SK-N-SH (cell line): ENCODE measurements at regions not wholly inside any gene's neighbourhood (a gene's known extent, or its start where the extent isn't known, plus 50 kb on each side); places are given as distances from the start of the nearest gene placed in this dataset.

ENCODE experiments used
- EZH2phosphoT487 ChIP-seq: fragments of 200-600 bp; sonication (generic); IDR thresholded peaks from 2 replicates; pipeline ENCODE4 v1.6.1; 2017; ENCODE audit warnings: low read depth, mixed run types, mild to moderate bottlenecking, antibody characterized with exemption, moderate library complexity, borderline replicate concordance
- FOSL2 ChIP-seq: IDR thresholded peaks from 2 replicates; pipeline ENCODE4 v1.4.0; 2012; ENCODE audit warnings: low read depth, mild to moderate bottlenecking, moderate library complexity, borderline replicate concordance
- IRF3 ChIP-seq: fragments of 150-350 bp; IDR thresholded peaks from 2 replicates; pipeline ENCODE4 v1.6.1; 2016; ENCODE audit warnings: mild to moderate bottlenecking, low read depth, low read length
- NFIC ChIP-seq: IDR thresholded peaks from 2 replicates; pipeline ENCODE4 v1.4.0; 2012; ENCODE audit warnings: borderline replicate concordance
- POLR2AphosphoS5 ChIP-seq: IDR thresholded peaks from 2 replicates; pipeline ENCODE4 v1.6.1; 2012; ENCODE audit warnings: low read depth, low read length
- RAD21 ChIP-seq: IDR thresholded peaks from 2 replicates; pipeline ENCODE4 v1.6.1; 2012; ENCODE audit warnings: mild to moderate bottlenecking, low read length
- SIN3A ChIP-seq: IDR thresholded peaks from 2 replicates; pipeline ENCODE4 v1.6.1; 2012; ENCODE audit warnings: low read depth, mild to moderate bottlenecking, low read length, moderate library complexity, borderline replicate concordance
- YY1 ChIP-seq: IDR thresholded peaks from 2 replicates; pipeline ENCODE4 v1.4.0; 2012; ENCODE audit warnings: low read depth, mild to moderate bottlenecking
- TF ChIP-seq, protein P1 (sequence below): fragments of 200-600 bp; sonication (generic); IDR thresholded peaks from 2 replicates; pipeline ENCODE4 v1.6.1; 2017; ENCODE audit warnings: antibody characterized with exemption, mild to moderate bottlenecking, moderate library complexity
- TF ChIP-seq, protein P2 (sequence below): IDR thresholded peaks from 2 replicates; pipeline ENCODE4; 2012

DNA sequence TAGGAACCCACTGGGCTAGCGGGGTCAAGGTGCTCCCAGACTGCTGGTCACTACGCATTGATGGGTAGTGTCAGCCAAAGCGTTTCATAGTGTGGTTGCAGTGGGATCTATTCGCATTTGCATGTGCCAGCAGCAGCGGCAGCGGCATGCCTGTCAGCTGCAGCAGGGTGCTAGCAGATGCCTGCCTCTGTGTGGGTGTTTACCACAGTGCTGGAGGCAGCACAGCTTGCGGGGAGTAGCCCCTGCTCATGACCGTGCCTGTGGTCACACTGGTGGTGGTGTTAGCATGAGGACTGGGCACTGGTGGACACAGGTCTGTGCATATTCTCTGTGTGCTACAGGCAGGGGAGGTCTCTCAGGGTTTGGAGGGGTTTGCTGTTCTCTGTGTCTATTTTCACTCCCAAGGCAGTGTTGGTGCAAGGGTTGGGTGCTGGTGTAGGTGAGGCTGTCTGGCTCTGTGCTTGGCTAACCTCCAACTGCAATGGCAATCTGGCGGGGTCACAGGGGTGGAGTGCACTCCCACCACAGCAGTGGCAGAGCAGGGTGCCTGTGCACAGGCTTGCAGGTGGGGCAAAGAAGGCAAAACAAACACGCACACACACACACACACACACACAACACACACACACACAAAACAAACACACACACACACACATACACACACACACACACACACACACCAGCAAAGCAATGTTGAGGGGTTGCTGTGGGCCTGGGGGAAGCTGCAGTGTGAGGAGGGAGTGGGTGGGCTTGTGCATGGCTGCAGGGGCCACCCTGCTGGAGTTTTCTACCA, 184.4 kb downstream of the GLUD2 start:
- TF ChIP-seq YY1 (no peak), EZH2phosphoT487 (no peak), NFIC (no peak), POLR2AphosphoS5 (no peak), RAD21 (no peak), IRF3 (no peak), FOSL2 (no peak), SIN3A (no peak)
- TF ChIP-seq, protein P1, sequence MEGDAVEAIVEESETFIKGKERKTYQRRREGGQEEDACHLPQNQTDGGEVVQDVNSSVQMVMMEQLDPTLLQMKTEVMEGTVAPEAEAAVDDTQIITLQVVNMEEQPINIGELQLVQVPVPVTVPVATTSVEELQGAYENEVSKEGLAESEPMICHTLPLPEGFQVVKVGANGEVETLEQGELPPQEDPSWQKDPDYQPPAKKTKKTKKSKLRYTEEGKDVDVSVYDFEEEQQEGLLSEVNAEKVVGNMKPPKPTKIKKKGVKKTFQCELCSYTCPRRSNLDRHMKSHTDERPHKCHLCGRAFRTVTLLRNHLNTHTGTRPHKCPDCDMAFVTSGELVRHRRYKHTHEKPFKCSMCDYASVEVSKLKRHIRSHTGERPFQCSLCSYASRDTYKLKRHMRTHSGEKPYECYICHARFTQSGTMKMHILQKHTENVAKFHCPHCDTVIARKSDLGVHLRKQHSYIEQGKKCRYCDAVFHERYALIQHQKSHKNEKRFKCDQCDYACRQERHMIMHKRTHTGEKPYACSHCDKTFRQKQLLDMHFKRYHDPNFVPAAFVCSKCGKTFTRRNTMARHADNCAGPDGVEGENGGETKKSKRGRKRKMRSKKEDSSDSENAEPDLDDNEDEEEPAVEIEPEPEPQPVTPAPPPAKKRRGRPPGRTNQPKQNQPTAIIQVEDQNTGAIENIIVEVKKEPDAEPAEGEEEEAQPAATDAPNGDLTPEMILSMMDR: no peak
- TF ChIP-seq, protein P2, sequence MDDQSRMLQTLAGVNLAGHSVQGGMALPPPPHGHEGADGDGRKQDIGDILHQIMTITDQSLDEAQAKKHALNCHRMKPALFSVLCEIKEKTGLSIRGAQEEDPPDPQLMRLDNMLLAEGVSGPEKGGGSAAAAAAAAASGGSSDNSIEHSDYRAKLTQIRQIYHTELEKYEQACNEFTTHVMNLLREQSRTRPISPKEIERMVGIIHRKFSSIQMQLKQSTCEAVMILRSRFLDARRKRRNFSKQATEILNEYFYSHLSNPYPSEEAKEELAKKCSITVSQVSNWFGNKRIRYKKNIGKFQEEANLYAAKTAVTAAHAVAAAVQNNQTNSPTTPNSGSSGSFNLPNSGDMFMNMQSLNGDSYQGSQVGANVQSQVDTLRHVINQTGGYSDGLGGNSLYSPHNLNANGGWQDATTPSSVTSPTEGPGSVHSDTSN: no peak
